K562 (cell line): ENCODE measurements at regions not wholly inside any gene's neighbourhood (a gene's known extent, or its start where the extent isn't known, plus 50 kb on each side); places are given as distances from the start of the nearest gene placed in this dataset.

Experiments
- ATAC-seq: fragments of 200-7000 bp; cut with Tn5 transposase; 3 replicates; pipeline ENCODE4 v1.9.1; 2020; ENCODE audit warnings: moderate library complexity
- BruUV-seq: library from RNA; stranded (reverse); fragments of 400-500 nt; replicated peaks from 2 replicates; lab custom pipeline; 2021; lab: Mats Ljungman, UMichigan
- CTCF ChIA-PET: fragments of 300-600 bp; formaldehyde crosslinking; extraction: SDS; loops from one replicate; lab custom pipeline; 2021; ENCODE audit warnings: low intra/inter-chr PET ratio; lab: Yijun Ruan, JAX
- POLR2A ChIA-PET: fragments of 300-600, 350-650 bp; sonication (Branson Sonifier 250); formaldehyde crosslinking; extraction: SDS; loops from one replicate; lab custom pipeline; 2021; ENCODE audit warnings: antibody characterized with exemption, inconsistent platforms; lab: Yijun Ruan, JAX
- DNase-seq, 4 experiments: peaks; one replicate each; pipeline versions ENCODE4 v3.0.0 to v3.0.0-alpha.2; 2011 to 2018; ENCODE audit warnings: low spot score in 3 of 4, mixed read lengths in 3 of 4; ENCODE audit errors: extremely low read depth in 1 of 4
- FAIRE-seq: peaks from 2 replicates; lab custom pipeline; 2011; peaks lifted over from hg19 to GRCh38; lab: Jason Lieb, UNC
- H2AFZ ChIP-seq: 2 replicates; pipeline ENCODE4 v1.6.0; 2011; ENCODE audit warnings: low read depth, low read length, control low read depth, inconsistent platforms
- H3K27ac ChIP-seq: fragments of 200-600 bp; 3 replicates; pipeline ENCODE4 v1.8.0; 2011; ENCODE audit warnings: low read depth, mild to moderate bottlenecking, control low read depth, inconsistent platforms, low read length, moderate library complexity, mixed read lengths; ENCODE audit errors: extremely low read depth
- H3K27me3 ChIP-seq, 2 experiments: fragments of 300-600 bp in 1 of 2; 2 replicates in 1 of 2; 3 replicates in 1 of 2; pipeline versions ENCODE4 v1.6.0 to v1.8.0; 2011; ENCODE audit warnings: inconsistent platforms in 2 of 2, low read length in 2 of 2, mild to moderate bottlenecking in 1 of 2, mixed read lengths in 1 of 2, moderate library complexity in 1 of 2; ENCODE audit not compliant: control insufficient read depth in 2 of 2, insufficient read depth in 2 of 2
- H3K36me3 ChIP-seq: fragments of 300-600 bp; 3 replicates; pipeline ENCODE4 v1.8.0; 2011; ENCODE audit warnings: mild to moderate bottlenecking, low read length, inconsistent platforms; ENCODE audit not compliant: control insufficient read depth, insufficient read depth
- H3K4me1 ChIP-seq, 2 experiments: fragments of 200-600 bp in 1 of 2; replicated peaks in 1 of 2; 2 replicates in 1 of 2; 3 replicates in 1 of 2; pipeline versions ENCODE4 v1.5.1 to v1.8.0; 2011; ENCODE audit warnings: inconsistent platforms in 2 of 2, low read length in 2 of 2, mild to moderate bottlenecking in 1 of 2, mixed read lengths in 1 of 2, moderate library complexity in 1 of 2; ENCODE audit not compliant: control insufficient read depth in 2 of 2, insufficient read depth in 2 of 2
- H3K4me2 ChIP-seq: 2 replicates; pipeline ENCODE4 v1.6.1; 2011; ENCODE audit warnings: low read length, control low read depth, inconsistent platforms, mixed read lengths; ENCODE audit not compliant: insufficient read depth
- H3K4me3 ChIP-seq: fragments of 200-600 bp; sonication (generic), shearing (Covaris generic); 2 replicates; pipeline ENCODE4 v1.5.1; 2016; ENCODE audit warnings: control low read depth, inconsistent platforms
- H3K79me2 ChIP-seq: fragments of 200-600 bp; 3 replicates; pipeline ENCODE4 v1.8.0; 2011; ENCODE audit warnings: low read length, inconsistent platforms; ENCODE audit not compliant: control insufficient read depth, insufficient read depth
- H3K9ac ChIP-seq, 2 experiments: 2 replicates each; pipeline versions ENCODE4 v1.6.0 to v1.6.1; 2011; ENCODE audit warnings: low read depth in 2 of 2, low read length in 2 of 2, control low read depth in 1 of 2, inconsistent platforms in 1 of 2, mild to moderate bottlenecking in 1 of 2, mixed read lengths in 1 of 2; ENCODE audit not compliant: insufficient read depth in 1 of 2
- H3K9me1 ChIP-seq: one replicate; pipeline ENCODE4 v1.6.0; 2011; ENCODE audit warnings: inconsistent platforms, mild to moderate bottlenecking, low read length, moderate library complexity; ENCODE audit not compliant: control insufficient read depth, insufficient read depth
- H3K9me3 ChIP-seq: replicated peaks from 2 replicates; pipeline ENCODE4 v1.5.1; 2011; ENCODE audit warnings: low read depth, low read length, inconsistent platforms; ENCODE audit not compliant: control insufficient read depth, insufficient read depth
- H4K20me1 ChIP-seq: replicated peaks from 2 replicates; pipeline ENCODE4 v1.6.1; 2011; ENCODE audit warnings: low read length, inconsistent platforms, mixed read lengths; ENCODE audit not compliant: control insufficient read depth, insufficient read depth
- HES1 ChIP-seq: fragments of 450-650 bp; IDR thresholded peaks from 2 replicates; pipeline ENCODE4 v1.6.1; 2016; ENCODE audit warnings: low read depth, mild to moderate bottlenecking, moderate library complexity
- SMARCA4 ChIP-seq: fragments of 450-650 bp; IDR thresholded peaks from 2 replicates; pipeline ENCODE4 v1.6.1; 2016
- SMARCC2 ChIP-seq: fragments of 450-650 bp; IDR thresholded peaks from 2 replicates; pipeline ENCODE4 v1.6.1; 2017; ENCODE audit warnings: antibody characterized with exemption, moderate library complexity, mild to moderate bottlenecking, low read depth
- SNIP1 ChIP-seq: fragments of 450-650 bp; IDR thresholded peaks from 2 replicates; pipeline ENCODE4 v1.7.1; 2017; ENCODE audit warnings: low read depth, mild to moderate bottlenecking
- TAF1 ChIP-seq: IDR thresholded peaks from 2 replicates; pipeline ENCODE4 v1.6.1; 2011; ENCODE audit warnings: mild to moderate bottlenecking, low read length, moderate library complexity; ENCODE audit not compliant: insufficient read depth, control insufficient read depth, severe bottlenecking; ENCODE audit errors: extremely low read depth
- TCFL5 ChIP-seq: fragments of 250-450 bp; sonication (Bioruptor Pico); conservative IDR thresholded peaks from 2 replicates; pipeline ENCODE4 v1.6.1; 2021; ENCODE audit warnings: mild to moderate bottlenecking, moderate library complexity, matching md5 sums
- ZNF174 ChIP-seq: fragments of 250-450 bp; sonication (Bioruptor Pico); IDR thresholded peaks from 2 replicates; pipeline ENCODE4 v1.4.0; 2020; ENCODE audit warnings: mild to moderate bottlenecking
- WGBS: fragments of 100-300 bp; shearing (Covaris generic); methylation state at CpG from one replicate; pipeline ENCODE4 v1.1.6; 2016; ENCODE audit warnings: low coverage, mixed read lengths; ENCODE audit not compliant: insufficient coverage; ENCODE audit errors: missing lambda C conversion rate; 5-methylcytosine and 5-hydroxymethylcytosine counted together
- in situ Hi-C: fragments of 300-500 bp; cut with MboI; formaldehyde crosslinking; loops from 4 replicates; pipeline ENCODE4 v1.15.0; 2018; ENCODE audit warnings: inconsistent platforms, mixed read lengths
- intact Hi-C: fragments of 100-400 bp; cut with micrococcal nuclease; formaldehyde crosslinking; loops from 2 replicates; pipeline ENCODE4 v1.14.2; 2022

GRCh38 chr14:106822905-106823304 is 1296.5 kb downstream of the TMEM121 start (continued):
- TF ChIP-seq SMARCC2 = no peak
- TF ChIP-seq SMARCA4 = no peak
- no peak for TF ChIP-seq ZNF174
- no peak for TF ChIP-seq TCFL5 (CRISPR knock-in tag)
- TF ChIP-seq HES1 = no peak
- TF ChIP-seq, all 486 proteins: peak for 0

- FAIRE-seq = no peak
- intact Hi-C loops = no loop called here
- in situ Hi-C loops = no loop called here
- DNase-seq = no peak
- no peaks in the 10 kb centered on the region for H3K9me3 ChIP-seq
- ChIA-PET CTCF (no interaction called here), POLR2A (no interaction called here)
- ATAC-seq = no peak
- no peaks in the 10 kb centered on the region for H3K79me2 ChIP-seq
- no peaks in the 10 kb centered on the region for H3K9me1 ChIP-seq
- H3K27me3 ChIP-seq = no peaks in the 10 kb centered on the region
- H2AFZ ChIP-seq = no peak overlapping the region
- H3K4me2 ChIP-seq = no peak overlapping the region
- H4K20me1 ChIP-seq = no peaks in the 10 kb centered on the region
- H3K4me1 ChIP-seq = no peaks in the 10 kb centered on the region
- H3K9ac ChIP-seq = no peak overlapping the region
- no TSS peak for BruUV-seq
- H3K27ac ChIP-seq = no peak overlapping the region
- H3K36me3 ChIP-seq = no peaks in the 10 kb centered on the region
- 0% methylated on average over 4 of the region's 7 CpGs for WGBS
- no peak for TF ChIP-seq SNIP1
- no peak for TF ChIP-seq TAF1
- no peak overlapping the region for H3K4me3 ChIP-seq
Observed at GRCh38 chr14:106823552-106823951, 1297.2 kb downstream of the TMEM121 start.
